PC-3 (cell line): ENCODE measurements at regions not wholly inside any gene's neighbourhood (a gene's known extent, or its start where the extent isn't known, plus 50 kb on each side); places are given as distances from the start of the nearest gene placed in this dataset.

Experiments used
- ATAC-seq: fragments of 200-7000 bp; cut with Tn5 transposase; 2 replicates; pipeline ENCODE4 v1.9.1; 2020; ENCODE audit warnings: mild to moderate bottlenecking, moderate library complexity
- BruUV-seq: library from RNA; stranded (reverse); fragments of 400-500 nt; replicated peaks from 2 replicates; lab custom pipeline; 2021; lab: Mats Ljungman, UMichigan
- CTCF ChIA-PET: fragments of 300-600 bp; sonication (Branson Sonifier 250); formaldehyde crosslinking; loops from one replicate; lab custom pipeline; 2022; ENCODE audit warnings: antibody characterized with exemption; lab: Charles Lee
- POLR2A ChIA-PET: fragments of 300-600 bp; sonication (Branson Sonifier 250); formaldehyde crosslinking; loops from one replicate; lab custom pipeline; 2022; ENCODE audit warnings: antibody characterized with exemption; ENCODE audit not compliant: unreplicated experiment; lab: Charles Lee
- DNase-seq: peaks from one replicate; pipeline ENCODE4 v3.0.0-alpha.2; 2015
- H2AFZ ChIP-seq: fragments of 300-600 bp; sonication (generic); 2 replicates; pipeline ENCODE4 v1.6.0; 2016; ENCODE audit warnings: antibody characterized with exemption, low read length
- H3F3A ChIP-seq: fragments of 300-600 bp; sonication (generic); one replicate; pipeline ENCODE4 v1.6.0; 2017; ENCODE audit warnings: antibody characterized with exemption, low read length, control low read depth, mild to moderate bottlenecking; ENCODE audit not compliant: unreplicated experiment
- H3K27ac ChIP-seq: fragments of 300-600 bp; sonication (generic); 2 replicates; pipeline ENCODE4 v1.5.1; 2016; ENCODE audit warnings: mild to moderate bottlenecking, low read length
- H3K27me3 ChIP-seq: fragments of 300-600 bp; sonication (generic); 2 replicates; pipeline ENCODE4 v1.6.1; 2016; ENCODE audit warnings: low read length, mixed read lengths
- H3K36me3 ChIP-seq: fragments of 300-600 bp; sonication (generic); 2 replicates; pipeline ENCODE4 v1.6.1; 2016; ENCODE audit warnings: low read depth, mixed run types, low read length, mixed read lengths
- H3K4me1 ChIP-seq: fragments of 300-600 bp; sonication (generic); 2 replicates; pipeline ENCODE4 v1.5.1; 2016; ENCODE audit warnings: low read length; ENCODE audit not compliant: insufficient read depth
- H3K4me2 ChIP-seq: fragments of 300-600 bp; sonication (generic); 2 replicates; pipeline ENCODE4 v1.6.0; 2016; ENCODE audit warnings: low read length
- H3K4me3 ChIP-seq: fragments of 300-600 bp; sonication (generic); 2 replicates; pipeline ENCODE4 v1.5.1; 2016; ENCODE audit warnings: mild to moderate bottlenecking, low read length, mixed read lengths
- H3K79me2 ChIP-seq: fragments of 300-600 bp; sonication (generic); 2 replicates; pipeline ENCODE4 v1.6.1; 2017; ENCODE audit warnings: low read length, mixed read lengths
- H3K9ac ChIP-seq: fragments of 300-600 bp; sonication (generic); 2 replicates; pipeline ENCODE4 v1.6.0; 2016; ENCODE audit warnings: mild to moderate bottlenecking, low read length
- H3K9me2 ChIP-seq: fragments of 300-600 bp; sonication (generic); replicated peaks from 2 replicates; pipeline ENCODE4 v1.6.1; 2016; ENCODE audit warnings: mixed run types, low read length, mixed read lengths
- H3K9me3 ChIP-seq: fragments of 300-600 bp; sonication (generic); 2 replicates; pipeline ENCODE4 v1.6.1; 2016; ENCODE audit warnings: low read length, mixed read lengths
- H4K20me1 ChIP-seq: fragments of 300-600 bp; sonication (generic); 2 replicates; pipeline ENCODE4 v1.6.1; 2016; ENCODE audit warnings: low read length, mixed read lengths
- EZH2 ChIP-seq: fragments of 300-600 bp; sonication (generic); IDR thresholded peaks from one replicate; pipeline ENCODE4 v1.6.1; 2017; ENCODE audit warnings: antibody characterized with exemption, mild to moderate bottlenecking, low read length; ENCODE audit not compliant: unreplicated experiment
- EZH2phosphoT487 ChIP-seq: fragments of 300-600 bp; sonication (generic); IDR thresholded peaks from 2 replicates; pipeline ENCODE4 v1.6.1; 2018; ENCODE audit warnings: mild to moderate bottlenecking, antibody characterized with exemption, low read length, borderline replicate concordance
- intact Hi-C: fragments of 100-400 bp; cut with micrococcal nuclease; formaldehyde crosslinking; loops from 2 replicates; pipeline ENCODE4 v1.9.0; 2023
- TF ChIP-seq, protein P1 (sequence below): fragments of 300-600 bp; sonication (generic); conservative IDR thresholded peaks from 2 replicates; pipeline ENCODE4 v1.5.1; 2017; ENCODE audit warnings: antibody characterized with exemption, low read depth, mild to moderate bottlenecking, low read length

DNA sequence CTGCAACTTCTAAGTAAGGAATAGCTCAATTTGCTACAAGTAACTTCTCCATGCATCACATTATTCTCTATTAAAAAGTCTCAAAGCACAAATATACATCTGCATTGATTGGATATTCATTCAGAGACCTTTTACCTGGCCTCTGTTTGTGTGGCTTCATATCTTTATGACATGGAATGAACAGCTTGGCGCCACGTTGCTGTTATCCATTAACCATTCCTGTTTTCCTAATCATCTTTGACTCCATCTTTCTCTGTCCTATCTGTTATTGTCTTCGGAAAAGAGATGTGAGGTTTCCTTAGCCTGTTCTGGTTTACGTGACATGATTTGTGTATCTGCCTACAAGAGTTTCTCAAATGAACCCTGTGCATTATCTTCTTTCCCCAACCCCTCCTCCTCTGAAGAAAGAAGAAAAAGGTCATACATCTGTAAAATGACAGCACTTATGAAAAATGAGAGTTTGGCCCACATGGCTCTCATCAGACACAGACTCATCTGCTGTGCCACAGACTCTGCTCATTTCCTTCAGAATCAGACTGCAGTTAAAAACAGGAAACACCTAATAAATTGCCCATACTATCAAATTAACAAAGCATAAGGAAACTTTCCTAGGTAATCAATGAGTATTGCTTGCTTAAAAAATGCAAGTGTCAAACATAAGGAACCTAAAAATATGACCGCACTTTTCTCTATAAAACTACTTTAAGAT, 347.6 kb upstream of the FAM241A start:
- H3K27ac ChIP-seq: no peak overlapping the region
- no peaks in the 10 kb centered on the region for H3K9me3 ChIP-seq
- ATAC-seq (no peak), DNase-seq (no peak)
- intact Hi-C loops: no loop called here
- H3K4me3 ChIP-seq: no peak overlapping the region
- H3K4me2 ChIP-seq: no peak overlapping the region
- H3K9ac ChIP-seq: no peak overlapping the region
- H3K79me2 ChIP-seq: no peaks in the 10 kb centered on the region
- TF ChIP-seq EZH2: no peak
- TF ChIP-seq, protein P1, sequence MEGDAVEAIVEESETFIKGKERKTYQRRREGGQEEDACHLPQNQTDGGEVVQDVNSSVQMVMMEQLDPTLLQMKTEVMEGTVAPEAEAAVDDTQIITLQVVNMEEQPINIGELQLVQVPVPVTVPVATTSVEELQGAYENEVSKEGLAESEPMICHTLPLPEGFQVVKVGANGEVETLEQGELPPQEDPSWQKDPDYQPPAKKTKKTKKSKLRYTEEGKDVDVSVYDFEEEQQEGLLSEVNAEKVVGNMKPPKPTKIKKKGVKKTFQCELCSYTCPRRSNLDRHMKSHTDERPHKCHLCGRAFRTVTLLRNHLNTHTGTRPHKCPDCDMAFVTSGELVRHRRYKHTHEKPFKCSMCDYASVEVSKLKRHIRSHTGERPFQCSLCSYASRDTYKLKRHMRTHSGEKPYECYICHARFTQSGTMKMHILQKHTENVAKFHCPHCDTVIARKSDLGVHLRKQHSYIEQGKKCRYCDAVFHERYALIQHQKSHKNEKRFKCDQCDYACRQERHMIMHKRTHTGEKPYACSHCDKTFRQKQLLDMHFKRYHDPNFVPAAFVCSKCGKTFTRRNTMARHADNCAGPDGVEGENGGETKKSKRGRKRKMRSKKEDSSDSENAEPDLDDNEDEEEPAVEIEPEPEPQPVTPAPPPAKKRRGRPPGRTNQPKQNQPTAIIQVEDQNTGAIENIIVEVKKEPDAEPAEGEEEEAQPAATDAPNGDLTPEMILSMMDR: no peak
- TF ChIP-seq EZH2phosphoT487: no peak
- ChIA-PET CTCF (no interaction called here), POLR2A (no interaction called here)
- no peaks in the 10 kb centered on the region for H4K20me1 ChIP-seq
- no peaks in the 10 kb centered on the region for H3F3A ChIP-seq
- no TSS peak for BruUV-seq
- no peaks in the 10 kb centered on the region for H3K9me2 ChIP-seq
- no peaks in the 10 kb centered on the region for H3K36me3 ChIP-seq
- no peaks in the 10 kb centered on the region for H3K4me1 ChIP-seq
- no peak overlapping the region for H2AFZ ChIP-seq
- H3K27me3 ChIP-seq: peaks cover 19% of the 10 kb centered on the region

DNA sequence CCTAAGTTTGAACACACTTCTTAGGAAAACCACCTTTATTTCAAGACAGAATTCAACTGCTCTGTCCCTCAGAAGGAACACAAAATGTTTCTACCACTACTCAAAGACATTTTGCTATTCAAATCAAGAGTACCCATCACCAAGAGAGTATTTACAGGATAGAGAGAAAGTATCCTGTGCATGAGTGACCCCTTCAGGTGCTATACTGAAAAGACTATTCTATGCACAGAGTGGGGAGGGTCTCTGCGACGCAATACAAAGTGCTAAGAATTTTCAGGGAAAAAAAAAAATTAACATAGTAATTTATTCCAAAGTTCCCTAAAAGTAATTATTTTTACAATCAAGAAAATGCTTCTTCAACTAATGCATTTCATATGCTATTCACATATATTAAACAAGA, 346.4 kb upstream of the FAM241A start:
- no TSS peak for BruUV-seq
- DNase-seq (peak; percentile 19), ATAC-seq (no peak)
- H3K4me2 ChIP-seq: no peak overlapping the region
- no peaks in the 10 kb centered on the region for H3F3A ChIP-seq
- H3K27me3 ChIP-seq: peaks cover 19% of the 10 kb centered on the region
- no peaks in the 10 kb centered on the region for H3K36me3 ChIP-seq
- H3K9me2 ChIP-seq: no peaks in the 10 kb centered on the region
- ChIA-PET CTCF (no interaction called here), POLR2A (no interaction called here)
- no peak overlapping the region for H3K4me3 ChIP-seq
- intact Hi-C loops: no loop called here
- H3K9me3 ChIP-seq: no peaks in the 10 kb centered on the region
- H3K27ac ChIP-seq: no peak overlapping the region
- H3K4me1 ChIP-seq: no peaks in the 10 kb centered on the region
- TF ChIP-seq, protein P1: peak; percentile 52
- no peak for TF ChIP-seq EZH2phosphoT487
- TF ChIP-seq EZH2: no peak
- H4K20me1 ChIP-seq: no peaks in the 10 kb centered on the region
- H2AFZ ChIP-seq: no peak overlapping the region
- H3K9ac ChIP-seq: no peak overlapping the region
- no peaks in the 10 kb centered on the region for H3K79me2 ChIP-seq

DNA sequence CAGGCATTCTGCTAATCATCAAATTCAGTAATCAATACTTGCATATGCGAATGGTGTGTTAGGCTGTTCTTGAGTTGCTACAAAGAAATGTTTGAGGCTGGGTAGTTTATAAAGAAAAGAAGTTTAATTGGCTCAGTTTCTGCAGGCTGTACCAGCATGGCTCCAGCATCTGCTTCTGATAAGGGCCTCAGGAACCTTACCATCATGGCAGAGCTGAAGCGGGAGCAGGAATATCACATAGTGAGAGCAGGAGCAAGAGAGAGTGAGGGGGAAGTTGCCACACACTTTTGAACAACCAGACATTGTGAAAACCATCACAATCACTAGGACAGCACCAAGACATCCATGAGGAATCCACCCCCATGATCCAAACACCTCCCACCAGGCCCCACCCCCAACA, 344.7 kb upstream of the FAM241A start:
- Histone ChIP-seq H3K36me3 (no peaks in the 10 kb centered on the region), H3K4me1 (no peaks in the 10 kb centered on the region), H3K27ac (no peak overlapping the region), H4K20me1 (no peaks in the 10 kb centered on the region), H3K79me2 (no peaks in the 10 kb centered on the region), H3K4me2 (no peak overlapping the region), H3K27me3 (peaks cover 25% of the 10 kb centered on the region), H3K4me3 (no peak overlapping the region), H2AFZ (no peak overlapping the region), H3K9me2 (no peaks in the 10 kb centered on the region), H3K9me3 (no peaks in the 10 kb centered on the region), H3F3A (no peaks in the 10 kb centered on the region), H3K9ac (no peak overlapping the region)
- intact Hi-C loops: no loop called here
- no peak for ATAC-seq
- ChIA-PET CTCF (no interaction called here), POLR2A (no interaction called here)
- BruUV-seq: no TSS peak
- no peak for DNase-seq
- TF ChIP-seq, protein P1: no peak
- TF ChIP-seq EZH2phosphoT487 (no peak), EZH2 (no peak)
